Embryonic facial prominence (tissue), 1 donor: ENCODE measurements at regions not wholly inside any gene's neighbourhood (a gene's known extent, or its start where the extent isn't known, plus 50 kb on each side); places are given as distances from the start of the nearest gene placed in this dataset.

ENCODE experiments used
- DNase-seq: peaks from one replicate; pipeline ENCODE4 v3.0.0-alpha.2; 2016; ENCODE audit errors: extremely low spot score

- no peak for DNase-seq
Measured at GRCh38 chr2:238634701-238635357, 208.1 kb downstream of the ASB1 start.

DNA sequence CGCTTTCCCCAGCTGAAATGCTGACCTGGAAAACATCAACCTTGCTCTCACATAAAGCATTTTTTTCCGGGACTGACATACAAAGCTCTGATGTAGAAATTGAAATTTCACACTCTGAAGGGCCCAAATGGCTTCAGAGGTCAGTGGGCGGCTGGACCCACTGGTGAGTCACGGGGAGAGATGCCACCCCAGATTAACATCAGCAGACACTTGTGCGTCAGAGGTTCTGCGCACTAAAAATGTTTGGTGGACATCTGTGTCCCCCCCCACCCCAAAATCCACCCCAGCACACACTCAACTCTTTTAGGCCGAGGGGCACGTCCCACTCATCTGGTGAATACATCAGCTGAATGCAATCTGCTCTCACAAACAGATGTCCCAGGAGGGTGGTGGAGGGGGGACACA is 208.9 kb downstream of the ASB1 start:
- no peak for DNase-seq

DNA sequence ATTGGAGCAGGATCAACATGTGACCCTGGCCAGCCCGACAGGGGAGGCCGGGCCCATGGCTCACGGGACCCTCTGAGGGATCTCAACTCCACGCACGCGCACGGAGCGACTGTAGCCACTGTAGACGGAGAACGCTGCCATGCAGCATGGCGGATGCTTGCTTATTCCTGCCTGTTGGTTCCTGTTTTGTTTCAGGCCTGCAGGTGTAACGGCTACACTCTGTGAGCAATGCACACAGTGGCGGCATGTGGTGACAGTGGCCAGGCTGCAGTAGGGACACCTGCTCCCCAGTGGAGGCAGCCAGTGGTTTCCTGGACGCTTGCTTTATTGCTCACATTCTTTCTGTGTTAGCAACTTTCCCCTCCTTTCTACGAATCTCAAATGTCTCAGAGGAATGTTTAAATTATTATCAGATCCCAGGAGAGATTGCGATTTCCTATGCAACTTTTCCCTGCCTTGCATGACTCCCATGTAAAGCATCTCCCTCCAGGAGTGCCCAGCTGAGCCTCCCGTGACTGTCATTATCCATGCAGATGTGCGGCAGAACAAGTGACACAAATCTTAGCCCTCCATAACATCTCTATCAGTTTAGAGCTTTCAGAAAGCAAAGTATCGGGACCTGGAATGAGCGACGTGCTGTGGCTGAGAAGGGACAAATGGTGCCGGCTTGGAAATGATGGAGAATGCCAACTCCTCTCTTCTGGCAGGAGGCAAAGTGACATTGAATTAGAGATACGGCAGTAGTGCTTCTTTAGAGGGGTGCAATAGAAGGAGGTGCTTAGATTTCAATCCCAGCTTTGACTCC is 209.7 kb downstream of the ASB1 start:
- no peak for DNase-seq

DNA sequence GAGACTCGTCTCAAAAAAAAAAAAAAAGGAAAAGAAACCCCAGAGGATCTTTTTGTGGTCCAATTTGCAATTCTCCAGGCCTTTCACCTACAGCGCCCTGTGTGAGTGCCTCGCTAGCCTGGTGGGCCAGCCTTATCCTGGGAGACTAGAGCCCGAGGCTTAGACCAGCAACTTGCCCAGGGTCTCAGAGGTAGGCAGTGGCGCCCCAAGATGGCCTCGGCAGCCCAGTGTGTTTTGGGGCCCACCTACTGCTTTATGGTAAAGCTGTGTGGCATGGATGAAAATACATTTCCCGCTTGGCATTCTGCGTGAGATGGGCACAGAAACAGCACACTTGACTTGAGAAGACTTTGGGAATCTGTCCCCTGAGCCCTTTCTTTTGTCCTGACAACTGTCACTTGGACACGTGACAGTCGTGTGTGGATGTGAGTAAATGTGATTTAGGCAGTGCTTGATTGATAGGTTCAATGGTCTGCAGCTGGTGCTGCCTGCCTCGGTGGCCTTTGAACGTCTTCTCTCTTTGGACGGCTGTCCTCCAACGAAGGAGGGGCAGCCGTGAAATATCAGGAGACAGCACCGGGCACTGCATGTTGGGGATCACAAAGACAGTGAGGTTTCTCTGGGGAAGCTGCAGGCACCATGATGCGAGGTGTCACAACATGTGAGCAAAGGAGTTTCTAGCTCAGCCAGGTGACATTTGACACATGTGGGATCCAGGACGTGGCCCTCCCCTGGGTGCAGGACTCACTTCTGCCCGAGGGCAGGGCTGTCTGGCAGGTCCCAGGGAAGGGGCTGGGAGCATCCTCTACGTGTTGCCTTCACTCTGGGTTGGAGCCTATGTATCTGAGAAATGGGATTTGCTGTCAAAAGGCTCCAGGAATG is 209.5 kb upstream of the TWIST2 start:
- no peak for DNase-seq

- no peak for DNase-seq
Measured at GRCh38 chr2:238638982-238639628, 208.8 kb upstream of the TWIST2 start.

GRCh38 chr2:238640486-238640885 is 207.4 kb upstream of the TWIST2 start:
- no peak for DNase-seq

- DNase-seq, result no peak
Measured at GRCh38 chr2:238642973-238643372, 204.9 kb upstream of the TWIST2 start.

DNA sequence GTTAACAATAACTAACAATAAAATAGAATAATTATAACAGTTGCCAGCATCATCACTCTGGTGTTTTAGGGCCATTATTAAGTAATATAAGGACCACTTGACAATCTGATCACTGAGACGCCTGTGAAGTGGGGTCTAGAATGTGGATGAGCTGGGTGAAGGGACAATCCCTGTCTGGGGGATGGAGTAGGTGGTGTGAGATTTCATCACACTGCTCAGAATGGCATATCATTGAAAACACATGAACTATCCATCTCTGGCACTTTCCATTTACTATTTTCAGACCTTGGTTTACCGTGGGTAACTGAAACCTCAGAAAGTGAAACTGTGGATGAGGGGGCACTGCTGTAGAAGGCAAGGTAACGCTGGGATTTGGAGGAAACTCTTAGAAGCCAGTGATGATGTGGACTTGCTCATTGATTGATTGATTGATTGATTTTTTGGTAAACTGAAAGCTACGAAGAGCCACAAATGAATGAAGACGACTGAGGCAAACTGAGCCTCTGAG is 204.4 kb upstream of the TWIST2 start:
- DNase-seq, result no peak

DNA sequence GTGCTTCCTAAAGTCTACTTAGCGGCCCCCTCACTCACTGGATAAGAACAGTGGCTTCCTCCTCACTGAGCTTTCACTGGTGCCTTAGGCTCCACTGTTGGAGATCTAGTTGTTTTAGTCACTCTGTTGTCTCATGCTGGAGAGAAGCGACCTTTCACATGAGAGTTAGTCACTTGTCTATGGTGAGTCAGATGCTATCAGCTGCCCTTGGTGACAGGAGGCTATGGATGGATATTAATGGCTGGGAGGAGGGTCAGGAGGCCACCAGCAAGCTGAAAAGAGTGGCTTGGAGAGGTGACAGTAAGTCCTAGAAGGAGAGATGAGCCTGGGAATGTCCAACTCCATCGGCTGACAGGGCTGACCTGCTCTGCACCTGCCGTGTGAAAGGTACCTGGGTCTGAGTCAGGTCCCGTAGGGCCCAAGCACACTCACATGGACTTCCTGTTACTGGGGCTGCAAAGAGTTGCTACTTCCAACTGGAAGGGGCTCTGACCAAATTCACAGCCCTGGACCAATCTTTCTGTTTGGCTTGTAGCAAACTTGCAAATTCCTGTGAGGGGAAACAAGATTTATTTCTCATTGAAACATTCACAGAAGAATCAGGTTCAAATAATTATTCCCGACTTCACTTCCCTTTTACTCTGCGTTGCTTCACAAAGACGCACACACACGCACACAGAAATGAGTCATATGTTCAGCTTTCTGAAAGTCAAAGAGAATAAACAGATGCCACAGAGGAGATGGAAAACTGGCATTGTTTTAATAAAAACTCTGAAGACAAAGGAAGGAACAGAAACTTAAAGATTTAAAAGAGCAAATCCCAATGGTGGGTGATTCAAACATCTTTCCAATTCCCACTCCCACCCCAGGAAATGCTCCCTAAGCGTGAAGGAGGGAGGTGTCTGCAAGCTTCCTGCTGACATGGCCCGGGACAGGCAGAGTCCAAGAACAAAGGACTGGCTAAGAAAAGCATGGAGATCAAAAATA is 203.5 kb upstream of the TWIST2 start:
- DNase-seq, result no peak

GRCh38 chr2:238645095-238645494 is 202.8 kb upstream of the TWIST2 start:
- no peak for DNase-seq

DNA sequence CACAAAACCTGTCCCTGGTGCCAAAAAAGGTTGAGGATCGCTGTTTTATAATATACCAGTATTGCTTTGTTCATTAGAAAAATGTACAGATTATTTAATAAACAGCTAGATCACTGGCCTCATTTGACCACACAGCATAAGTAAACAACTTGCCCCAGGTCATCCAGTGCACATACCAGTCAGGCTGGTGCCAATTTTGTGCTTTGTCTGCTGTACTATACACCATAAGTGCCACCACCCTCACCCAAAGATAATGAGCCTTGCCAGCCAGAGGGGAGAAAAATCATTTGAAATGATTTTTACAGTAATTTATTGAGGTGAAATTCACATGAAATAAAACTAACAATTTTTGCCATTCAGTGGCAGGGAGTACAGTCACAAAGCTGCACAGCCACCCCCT is 202.2 kb upstream of the TWIST2 start:
- no peak for DNase-seq

DNA sequence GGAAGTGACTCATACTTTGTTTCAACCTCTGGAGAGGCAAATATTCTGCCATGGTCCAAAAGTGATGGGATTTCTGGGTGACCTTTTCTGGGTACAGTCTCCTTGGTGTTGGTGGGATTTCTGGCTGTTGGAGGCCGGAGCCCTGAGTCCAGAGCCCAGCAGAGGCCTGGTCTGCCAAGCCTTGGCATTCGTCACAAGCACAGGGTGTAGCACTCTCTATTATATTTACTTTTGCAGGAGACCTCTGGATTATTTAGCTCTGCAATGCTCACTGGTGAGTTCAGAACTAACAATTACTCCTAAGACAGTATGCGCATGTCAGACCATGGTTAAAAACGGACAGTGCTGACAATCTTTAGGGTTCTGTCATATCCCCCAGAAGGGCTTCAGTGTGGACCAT is 201.6 kb upstream of the TWIST2 start:
- DNase-seq, result no peak

DNA sequence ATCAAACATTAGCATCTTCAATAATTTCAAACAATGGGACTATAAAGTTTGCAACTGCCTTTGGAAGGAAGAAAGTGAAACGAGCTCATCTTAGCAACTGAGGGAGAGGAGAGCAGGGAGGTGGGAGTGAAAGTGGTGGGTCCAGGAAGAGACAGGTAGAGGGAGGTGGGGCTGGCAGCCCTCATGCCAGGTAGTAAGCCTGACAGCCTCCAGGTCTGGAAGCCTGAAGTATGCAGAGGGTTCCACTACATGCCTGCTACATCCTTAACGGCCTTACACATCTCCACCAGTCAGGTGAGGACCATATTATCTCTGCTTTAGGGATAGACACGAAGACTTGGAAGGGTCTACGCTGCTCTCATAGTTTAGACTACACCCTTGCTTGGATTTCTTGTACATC is 201.1 kb upstream of the TWIST2 start:
- DNase-seq, result no peak

- DNase-seq, result no peak
Measured at GRCh38 chr2:238649123-238649522, 198.8 kb upstream of the TWIST2 start.

DNA sequence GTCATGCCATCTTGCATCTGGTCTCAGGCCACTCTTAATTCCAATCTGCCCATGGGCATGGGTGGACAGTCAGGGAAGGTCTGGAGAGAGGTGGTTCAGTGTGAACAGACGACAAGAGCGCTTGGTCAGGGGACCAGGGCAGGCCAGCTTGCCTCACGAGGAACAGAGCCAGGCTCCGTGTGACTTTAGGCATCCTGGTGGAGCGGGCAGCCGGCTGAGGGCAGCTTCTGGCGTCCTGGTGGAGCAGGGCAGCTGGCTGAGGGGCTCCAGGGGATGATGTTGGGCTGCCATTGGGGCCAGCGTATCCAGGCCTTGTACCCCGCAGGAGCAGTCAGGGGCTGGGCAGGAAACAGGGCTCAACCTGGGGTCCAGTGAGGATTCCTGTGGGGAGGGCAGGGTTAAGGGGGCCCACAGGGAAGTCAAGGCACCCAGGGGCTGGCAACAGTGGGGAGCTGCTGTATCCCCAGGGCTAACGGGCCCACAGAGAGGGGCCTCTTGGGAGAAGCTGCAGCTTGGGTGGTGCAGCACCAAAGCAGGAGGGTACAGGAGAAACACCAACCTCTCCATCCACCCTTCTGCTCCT is 197.9 kb upstream of the TWIST2 start:
- no peak for DNase-seq

DNA sequence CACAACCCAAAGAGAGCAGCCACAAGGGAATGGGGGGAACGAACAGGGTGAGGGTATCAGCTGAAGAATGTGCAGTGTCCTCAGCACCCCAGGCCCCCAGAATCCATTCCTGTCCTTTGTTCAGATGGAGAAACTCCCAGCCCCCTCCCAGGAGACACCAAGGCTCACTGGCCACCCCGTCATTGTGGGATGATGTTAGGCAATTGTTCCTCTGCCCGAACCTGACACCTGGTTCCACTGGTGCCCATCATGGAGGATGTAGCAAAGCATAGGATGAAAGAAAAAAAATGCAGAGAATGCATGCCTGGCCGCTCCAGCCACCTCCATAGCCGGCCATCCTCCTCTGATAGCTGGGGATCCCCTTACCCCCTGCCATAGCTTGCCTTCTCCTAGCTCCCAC is 197.3 kb upstream of the TWIST2 start:
- DNase-seq, result no peak

GRCh38 chr2:238651306-238652052 is 196.4 kb upstream of the TWIST2 start:
- no peak for DNase-seq

- no peak for DNase-seq
Measured at GRCh38 chr2:238652053-238652770, 195.7 kb upstream of the TWIST2 start.

DNA sequence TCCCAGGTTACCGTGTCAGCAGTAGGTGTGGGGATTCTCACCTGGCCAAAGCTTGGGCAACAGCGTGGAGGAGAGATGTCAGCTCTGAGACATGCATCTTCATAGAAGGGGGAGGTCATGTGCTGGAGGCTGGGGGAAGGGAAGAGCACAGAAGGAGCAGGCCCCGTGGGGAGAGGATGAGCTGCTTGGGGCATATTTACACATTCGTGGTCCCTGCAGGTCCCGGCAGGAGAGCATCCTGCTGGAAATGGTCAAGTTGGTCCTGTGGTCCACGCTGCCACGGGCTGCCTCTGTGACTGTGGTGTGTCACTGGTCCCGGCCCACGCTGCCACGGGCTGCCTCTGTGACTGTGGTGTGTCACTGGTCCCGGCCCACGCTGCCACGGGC is 195.1 kb upstream of the TWIST2 start:
- DNase-seq, result no peak
